ENCODE measurements at regions not wholly inside any gene's neighbourhood (a gene's known extent, or its start where the extent isn't known, plus 50 kb on each side); places are given as distances from the start of the nearest gene placed in this dataset.
"Not testable (repeated sequence)": the region's sequence is repeated elsewhere in the genome, so short reads cannot be mapped to it uniquely, and the experiment has no call there.

GRCh38 chr4:116101321-116101720, 984.1 kb downstream of the TRAM1L1 start:
- no peak for DNase-seq

GRCh38 chr4:116099596-116099995, 985.8 kb downstream of the TRAM1L1 start:
- no peak for DNase-seq

- not testable (repeated sequence) for DNase-seq
These were observed 983.9 kb upstream of the NDST4 start for GRCh38 chr4:116097353-116097752.

GRCh38 chr4:116092961-116093360, 979.5 kb upstream of the NDST4 start:
- no peak for DNase-seq

- DNase-seq: no peak
These were observed 975.4 kb upstream of the NDST4 start for GRCh38 chr4:116088771-116089170.

GRCh38 chr4:116082808-116083366, 969.5 kb upstream of the NDST4 start:
- no peak for DNase-seq

- no peak for DNase-seq
These were observed 959.6 kb upstream of the NDST4 start for GRCh38 chr4:116073051-116073450.

GRCh38 chr4:116070283-116070682, 956.9 kb upstream of the NDST4 start:
- DNase-seq: no peak

GRCh38 chr4:116066711-116067245, 953.4 kb upstream of the NDST4 start:
- DNase-seq: no peak

GRCh38 chr4:116064331-116064730, 950.9 kb upstream of the NDST4 start:
- DNase-seq: no peak

- no peak for DNase-seq
These were observed 945.9 kb upstream of the NDST4 start for GRCh38 chr4:116059361-116059760.

- peak in 1 of 4 experiments; percentile 4 for DNase-seq
These were observed 944.7 kb upstream of the NDST4 start for GRCh38 chr4:116058129-116058528.

GRCh38 chr4:116055857-116056827, 942.7 kb upstream of the NDST4 start:
- peak in 3 of 4 experiments; percentile 2 to 17 (median 7) for DNase-seq

- no peak for DNase-seq
These were observed 913.9 kb upstream of the NDST4 start for GRCh38 chr4:116027311-116027710.

GRCh38 chr4:116024954-116025708, 911.7 kb upstream of the NDST4 start:
- no peak for DNase-seq

GRCh38 chr4:116023049-116023448, 909.6 kb upstream of the NDST4 start:
- DNase-seq: no peak

GRCh38 chr4:116020141-116020722, 906.8 kb upstream of the NDST4 start:
- no peak for DNase-seq

GRCh38 chr4:116018831-116019230, 905.4 kb upstream of the NDST4 start:
- no peak for DNase-seq

GRCh38 chr4:116016201-116016600, 902.8 kb upstream of the NDST4 start:
- DNase-seq: no peak

GRCh38 chr4:116015549-116015948, 902.1 kb upstream of the NDST4 start:
- peak in 1 of 4 experiments; percentile 1 for DNase-seq

- DNase-seq: no peak
These were observed 901.6 kb upstream of the NDST4 start for GRCh38 chr4:116015062-116015461.

GRCh38 chr4:116010923-116011322, 897.5 kb upstream of the NDST4 start:
- DNase-seq: no peak

GRCh38 chr4:116005806-116006088, 892.3 kb upstream of the NDST4 start:
- DNase-seq: no peak
